BJ (cell line): ENCODE measurements at regions not wholly inside any gene's neighbourhood (a gene's known extent, or its start where the extent isn't known, plus 50 kb on each side); places are given as distances from the start of the nearest gene placed in this dataset.

Experiments
- CTCF ChIA-PET: fragments of 350-600 bp; formaldehyde crosslinking; extraction: SDS; loops from one replicate; lab custom pipeline; 2021; ENCODE audit warnings: antibody characterized with exemption, inconsistent platforms; lab: Yijun Ruan, JAX
- POLR2A ChIA-PET: fragments of 300-600 bp; sonication (Branson Sonifier 250); formaldehyde crosslinking; extraction: SDS; loops from one replicate; lab custom pipeline; 2021; ENCODE audit warnings: antibody characterized with exemption; lab: Charles Lee
- DNase-seq: peaks from one replicate; pipeline ENCODE4 v3.0.0-alpha.2; 2011; ENCODE audit warnings: low read depth
- H3K27me3 ChIP-seq: 2 replicates; pipeline ENCODE4 v1.6.0; 2011; ENCODE audit warnings: low read length; ENCODE audit not compliant: control insufficient read depth, insufficient read depth
- H3K36me3 ChIP-seq: 2 replicates; pipeline ENCODE4 v1.5.1; 2011; ENCODE audit warnings: low read length; ENCODE audit not compliant: control insufficient read depth, insufficient read depth
- H3K4me3 ChIP-seq: 2 replicates; pipeline ENCODE4 v1.5.1; 2011; ENCODE audit warnings: low read depth, mild to moderate bottlenecking, control low read depth, low read length
- TF ChIP-seq, protein P1 (sequence below): IDR thresholded peaks from 2 replicates; pipeline ENCODE4 v1.5.1; 2011; ENCODE audit warnings: low read depth, mild to moderate bottlenecking, control low read depth, inconsistent platforms, low read length, moderate library complexity; ENCODE audit not compliant: insufficient read depth

DNA sequence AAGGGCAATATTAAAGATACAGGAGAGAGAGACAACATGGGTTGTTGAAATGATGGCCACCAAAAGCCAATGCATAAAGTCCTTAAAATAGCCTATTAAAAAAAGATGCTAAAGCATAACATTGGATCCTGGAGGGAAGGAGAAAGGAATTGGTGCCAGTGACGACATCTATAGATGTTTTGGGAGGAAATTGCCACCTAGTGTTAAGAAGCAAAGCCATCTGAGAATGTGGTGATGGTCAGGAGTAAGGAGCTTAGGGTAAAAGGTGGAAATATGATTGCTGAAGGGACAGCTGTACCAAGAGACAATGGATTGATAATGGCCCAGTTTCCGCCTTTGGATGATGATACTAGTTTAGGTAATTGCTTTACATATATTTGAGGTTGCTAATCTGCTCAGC lies 85.1 kb downstream of the TMEM30B start:
- POLR2A ChIA-PET = no interaction called here
- DNase-seq = no peak
- H3K27me3 ChIP-seq = no peaks in the 10 kb centered on the region
- H3K36me3 ChIP-seq = no peaks in the 10 kb centered on the region
- CTCF ChIA-PET = no interaction called here
- TF ChIP-seq, protein P1, sequence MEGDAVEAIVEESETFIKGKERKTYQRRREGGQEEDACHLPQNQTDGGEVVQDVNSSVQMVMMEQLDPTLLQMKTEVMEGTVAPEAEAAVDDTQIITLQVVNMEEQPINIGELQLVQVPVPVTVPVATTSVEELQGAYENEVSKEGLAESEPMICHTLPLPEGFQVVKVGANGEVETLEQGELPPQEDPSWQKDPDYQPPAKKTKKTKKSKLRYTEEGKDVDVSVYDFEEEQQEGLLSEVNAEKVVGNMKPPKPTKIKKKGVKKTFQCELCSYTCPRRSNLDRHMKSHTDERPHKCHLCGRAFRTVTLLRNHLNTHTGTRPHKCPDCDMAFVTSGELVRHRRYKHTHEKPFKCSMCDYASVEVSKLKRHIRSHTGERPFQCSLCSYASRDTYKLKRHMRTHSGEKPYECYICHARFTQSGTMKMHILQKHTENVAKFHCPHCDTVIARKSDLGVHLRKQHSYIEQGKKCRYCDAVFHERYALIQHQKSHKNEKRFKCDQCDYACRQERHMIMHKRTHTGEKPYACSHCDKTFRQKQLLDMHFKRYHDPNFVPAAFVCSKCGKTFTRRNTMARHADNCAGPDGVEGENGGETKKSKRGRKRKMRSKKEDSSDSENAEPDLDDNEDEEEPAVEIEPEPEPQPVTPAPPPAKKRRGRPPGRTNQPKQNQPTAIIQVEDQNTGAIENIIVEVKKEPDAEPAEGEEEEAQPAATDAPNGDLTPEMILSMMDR = no peak
- no peak overlapping the region for H3K4me3 ChIP-seq

DNA sequence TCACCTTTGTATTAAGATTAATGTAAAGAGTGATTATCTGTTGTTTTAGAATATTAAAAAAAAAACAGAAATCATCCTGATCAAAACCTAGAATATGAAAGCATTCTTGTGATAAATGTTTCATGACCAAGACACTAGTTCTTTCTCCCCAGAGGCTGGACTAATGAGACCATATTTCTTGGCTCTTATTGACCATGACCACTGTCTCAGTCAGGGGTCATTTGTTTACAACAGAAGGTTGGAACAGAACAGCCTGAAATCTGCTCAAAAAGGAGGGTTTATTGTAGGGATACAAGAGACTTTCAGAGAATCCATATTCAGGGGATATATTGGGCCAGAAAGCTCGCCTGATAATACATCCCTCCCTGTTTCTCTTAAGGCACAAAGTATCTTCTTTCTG lies 87.7 kb downstream of the TMEM30B start:
- no peak overlapping the region for H3K4me3 ChIP-seq
- no peaks in the 10 kb centered on the region for H3K27me3 ChIP-seq
- no peaks in the 10 kb centered on the region for H3K36me3 ChIP-seq
- CTCF ChIA-PET = interaction anchor here (0.9 kb wide), 1 partner anchor 14 kb away, joined by 3 read pairs; no protein-coding TSS in a partner anchor
- POLR2A ChIA-PET = no interaction called here
- DNase-seq = no peak
- TF ChIP-seq, protein P1 = no peak

GRCh38 chr14:61192989-61193388 lies 88.1 kb downstream of the TMEM30B start:
- H3K36me3 ChIP-seq = no peaks in the 10 kb centered on the region
- DNase-seq = peak; percentile 44
- CTCF ChIA-PET = interaction anchor here (0.9 kb wide), 1 partner anchor 14 kb away, joined by 3 read pairs; no protein-coding TSS in a partner anchor

DNA sequence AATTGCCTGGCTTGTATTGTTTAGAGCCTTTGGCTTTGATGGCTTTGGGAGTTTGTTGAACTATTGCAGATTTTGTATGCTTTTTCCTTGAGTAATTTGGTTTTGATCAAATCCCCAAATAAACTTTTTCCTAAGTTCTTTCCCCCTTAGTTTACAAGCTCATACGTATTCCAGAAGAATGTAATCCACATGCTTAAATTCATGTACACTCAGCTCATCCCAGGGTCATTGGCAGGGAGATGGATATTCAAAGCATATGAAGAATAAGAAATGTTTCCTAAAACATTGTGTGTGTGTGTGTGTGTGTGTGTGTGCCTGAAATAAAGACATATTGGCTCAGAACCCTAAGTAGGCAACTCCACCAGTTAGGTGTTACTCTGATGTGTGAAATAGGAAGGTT lies 89.4 kb downstream of the TMEM30B start:
- no peak overlapping the region for H3K4me3 ChIP-seq
- TF ChIP-seq, protein P1 = no peak
- no peaks in the 10 kb centered on the region for H3K36me3 ChIP-seq
- CTCF ChIA-PET = interaction anchor here (0.6 to 0.9 kb wide), 2 partner anchors 46 to 60 kb away, joined by 3 read pairs; no protein-coding TSS in a partner anchor
- POLR2A ChIA-PET = interaction anchor here (0.6 kb wide), 1 partner anchor 434 kb away, joined by 3 read pairs; no protein-coding TSS in a partner anchor
- no peak for DNase-seq
- no peaks in the 10 kb centered on the region for H3K27me3 ChIP-seq

More at GRCh38 chr14:61192989-61193388, 88.1 kb downstream of the TMEM30B start:
- Histone ChIP-seq H3K4me3 (no peak overlapping the region), H3K27me3 (no peaks in the 10 kb centered on the region)
- TF ChIP-seq, protein P1 = no peak
- POLR2A ChIA-PET = no interaction called here

DNA sequence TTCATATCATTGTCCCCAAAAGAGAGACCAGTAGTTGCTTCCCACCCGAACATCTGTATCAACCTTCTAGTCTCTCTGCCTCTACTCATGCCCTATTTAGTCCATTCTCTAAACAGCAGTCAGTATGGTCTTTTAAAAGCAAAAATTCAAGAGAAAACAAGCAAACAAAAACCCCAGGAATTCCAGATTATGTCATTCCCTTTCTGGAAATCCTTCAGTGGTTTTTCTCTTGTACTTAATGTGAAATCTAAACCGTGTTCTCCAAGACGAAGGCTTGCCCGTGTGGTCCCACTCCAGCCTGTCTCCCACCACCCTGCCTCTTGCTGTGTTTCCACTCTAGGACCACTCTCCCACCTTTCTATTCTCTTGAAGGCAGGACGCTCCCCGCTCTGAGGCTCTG lies 90.8 kb downstream of the TMEM30B start:
- Histone ChIP-seq H3K4me3 (no peak overlapping the region), H3K36me3 (no peaks in the 10 kb centered on the region), H3K27me3 (no peaks in the 10 kb centered on the region)
- ChIA-PET CTCF (no interaction called here), POLR2A (no interaction called here)
- TF ChIP-seq, protein P1 = no peak
- DNase-seq = no peak
